ENCODE measurements at regions not wholly inside any gene's neighbourhood (a gene's known extent, or its start where the extent isn't known, plus 50 kb on each side); places are given as distances from the start of the nearest gene placed in this dataset.
A peak's percentile ranks its signal among the peaks of the same experiment; 100 is the strongest.

DNA sequence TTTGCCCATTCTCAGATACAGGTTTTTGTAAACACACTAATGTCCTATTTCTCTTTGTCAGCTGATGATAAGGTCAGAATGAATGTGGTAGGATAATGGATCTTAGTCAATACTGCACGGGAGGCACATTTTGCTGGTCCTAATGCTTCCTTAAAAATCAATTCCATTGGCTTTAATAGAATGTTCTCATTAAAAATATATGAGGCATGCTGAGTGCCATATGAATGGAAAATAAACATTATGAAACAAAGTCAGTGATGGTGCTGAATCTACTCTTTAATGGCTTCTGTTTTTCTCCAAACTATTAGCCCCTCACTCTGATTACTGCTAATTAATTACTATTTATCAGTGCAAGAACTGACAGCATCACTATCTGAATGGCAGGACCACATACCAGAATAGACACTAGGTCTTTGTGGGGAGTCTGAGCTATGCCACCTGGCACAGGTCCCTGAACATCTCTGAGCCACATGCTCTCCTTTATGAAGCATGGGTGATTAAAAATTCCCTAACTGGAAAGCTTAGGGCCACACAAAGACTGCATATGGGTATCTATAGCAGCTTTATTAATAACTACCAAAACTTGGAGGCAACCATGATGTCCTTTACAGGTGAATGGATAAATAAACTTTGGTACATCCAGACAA, 278.9 kb downstream of the MEX3B start:
- no peak for DNase-seq
- Mint-ChIP-seq H3K27ac (ENCODE audit: unreplicated experiment) (peak overlapping the region; percentile 74), H3K4me1 (ENCODE audit: low read depth, unreplicated experiment) (peaks cover 7% of the 10 kb centered on the region), H3K36me3 (ENCODE audit: unreplicated experiment) (peaks cover 14% of the 10 kb centered on the region), H3K27me3 (ENCODE audit: unreplicated experiment) (peaks cover 7% of the 10 kb centered on the region), H3K9me3 (ENCODE audit: unreplicated experiment) (peaks cover 7% of the 10 kb centered on the region), H3K4me3 (ENCODE audit: unreplicated experiment) (no peak overlapping the region)
- TF ChIP-seq, protein P1, sequence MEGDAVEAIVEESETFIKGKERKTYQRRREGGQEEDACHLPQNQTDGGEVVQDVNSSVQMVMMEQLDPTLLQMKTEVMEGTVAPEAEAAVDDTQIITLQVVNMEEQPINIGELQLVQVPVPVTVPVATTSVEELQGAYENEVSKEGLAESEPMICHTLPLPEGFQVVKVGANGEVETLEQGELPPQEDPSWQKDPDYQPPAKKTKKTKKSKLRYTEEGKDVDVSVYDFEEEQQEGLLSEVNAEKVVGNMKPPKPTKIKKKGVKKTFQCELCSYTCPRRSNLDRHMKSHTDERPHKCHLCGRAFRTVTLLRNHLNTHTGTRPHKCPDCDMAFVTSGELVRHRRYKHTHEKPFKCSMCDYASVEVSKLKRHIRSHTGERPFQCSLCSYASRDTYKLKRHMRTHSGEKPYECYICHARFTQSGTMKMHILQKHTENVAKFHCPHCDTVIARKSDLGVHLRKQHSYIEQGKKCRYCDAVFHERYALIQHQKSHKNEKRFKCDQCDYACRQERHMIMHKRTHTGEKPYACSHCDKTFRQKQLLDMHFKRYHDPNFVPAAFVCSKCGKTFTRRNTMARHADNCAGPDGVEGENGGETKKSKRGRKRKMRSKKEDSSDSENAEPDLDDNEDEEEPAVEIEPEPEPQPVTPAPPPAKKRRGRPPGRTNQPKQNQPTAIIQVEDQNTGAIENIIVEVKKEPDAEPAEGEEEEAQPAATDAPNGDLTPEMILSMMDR (IDR thresholded peaks at IDR 0.05; ENCODE audit: partially characterized antibody, unreplicated experiment), result no peak

DNA sequence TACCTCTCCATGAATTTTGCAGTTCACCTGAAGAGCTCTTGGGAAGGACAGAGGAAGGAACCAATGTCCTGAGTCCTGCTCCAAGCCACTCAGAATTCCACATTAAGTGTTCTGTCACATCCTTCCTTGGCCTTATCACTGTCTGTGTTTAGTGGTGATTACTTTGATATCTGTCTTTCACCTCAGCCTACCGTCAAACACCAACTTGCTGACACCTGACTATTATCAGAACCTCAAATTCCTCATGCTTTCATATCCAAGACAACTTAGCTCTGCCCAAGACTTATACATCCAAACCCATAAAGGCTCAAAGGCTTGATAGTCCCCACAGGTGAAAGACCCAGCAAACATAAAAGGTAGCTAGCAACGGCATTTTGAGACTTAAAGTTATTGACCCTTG, 280.0 kb downstream of the MEX3B start:
- Mint-ChIP-seq H3K4me3 (ENCODE audit: unreplicated experiment) (no peak overlapping the region), H3K27ac (ENCODE audit: unreplicated experiment) (peak overlapping the region; percentile 16), H3K36me3 (ENCODE audit: unreplicated experiment) (peaks cover 13% of the 10 kb centered on the region), H3K4me1 (ENCODE audit: low read depth, unreplicated experiment) (peaks cover 3% of the 10 kb centered on the region), H3K9me3 (ENCODE audit: unreplicated experiment) (peaks cover 4% of the 10 kb centered on the region), H3K27me3 (ENCODE audit: unreplicated experiment) (peaks cover 5% of the 10 kb centered on the region)
- TF ChIP-seq, protein P1 (IDR thresholded peaks at IDR 0.05; ENCODE audit: partially characterized antibody, unreplicated experiment), result no peak
- no peak for DNase-seq

DNA sequence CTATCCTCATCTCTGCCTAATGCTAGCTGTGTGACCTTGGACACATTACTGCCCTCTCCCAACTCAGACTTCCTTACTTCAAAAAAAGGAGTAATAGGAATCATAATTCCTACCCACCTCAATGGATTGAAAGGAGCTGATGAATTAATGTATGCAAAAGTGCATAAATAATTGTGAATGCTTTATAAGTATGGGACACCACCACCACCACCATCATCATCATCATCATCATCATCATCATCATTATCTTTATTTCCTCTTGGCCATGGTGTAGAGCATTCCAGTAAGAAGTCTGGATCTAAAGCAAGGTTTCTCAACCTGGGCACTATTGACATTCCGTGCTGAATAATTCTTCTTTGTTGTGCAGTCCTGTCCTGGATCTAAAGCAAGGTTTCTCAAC, 282.5 kb downstream of the MEX3B start:
- peaks cover 6% of the 10 kb centered on the region for H3K4me1 Mint-ChIP-seq (ENCODE audit: low read depth, unreplicated experiment)
- H3K9me3 Mint-ChIP-seq (ENCODE audit: unreplicated experiment), result peaks cover 10% of the 10 kb centered on the region
- no peak for DNase-seq
- TF ChIP-seq, protein P1 (IDR thresholded peaks at IDR 0.05; ENCODE audit: partially characterized antibody, unreplicated experiment), result no peak
- no peak overlapping the region for H3K4me3 Mint-ChIP-seq (ENCODE audit: unreplicated experiment)
- H3K27ac Mint-ChIP-seq (ENCODE audit: unreplicated experiment), result peak overlapping the region; percentile 10
- H3K36me3 Mint-ChIP-seq (ENCODE audit: unreplicated experiment), result no peaks in the 10 kb centered on the region
- peaks cover 5% of the 10 kb centered on the region for H3K27me3 Mint-ChIP-seq (ENCODE audit: unreplicated experiment)

DNA sequence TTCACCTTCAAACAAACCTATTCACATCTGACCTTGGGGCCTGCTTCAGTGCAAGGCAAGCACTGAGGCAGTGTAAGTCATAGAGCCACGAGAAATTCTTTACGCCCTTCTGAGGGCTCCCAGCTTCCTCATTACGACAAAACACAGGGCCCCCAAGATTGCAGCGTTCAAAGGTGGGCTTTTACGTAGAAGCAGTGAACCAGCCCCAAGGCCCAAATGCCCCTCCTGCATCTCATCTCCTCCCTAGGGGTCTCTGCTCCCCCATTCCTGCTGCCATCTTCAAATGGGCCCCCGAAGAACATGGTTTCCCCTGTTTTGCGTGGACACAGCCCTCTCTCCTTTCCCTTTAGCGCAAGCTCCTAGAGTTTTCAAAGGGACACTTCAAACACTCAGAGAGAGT, 285.1 kb downstream of the MEX3B start:
- Mint-ChIP-seq H3K4me3 (ENCODE audit: unreplicated experiment) (no peak overlapping the region), H3K4me1 (ENCODE audit: low read depth, unreplicated experiment) (peaks cover 4% of the 10 kb centered on the region), H3K27ac (ENCODE audit: unreplicated experiment) (no peak overlapping the region), H3K27me3 (ENCODE audit: unreplicated experiment) (peaks cover 4% of the 10 kb centered on the region), H3K9me3 (ENCODE audit: unreplicated experiment) (peaks cover 13% of the 10 kb centered on the region), H3K36me3 (ENCODE audit: unreplicated experiment) (no peaks in the 10 kb centered on the region)
- TF ChIP-seq, protein P1 (IDR thresholded peaks at IDR 0.05; ENCODE audit: partially characterized antibody, unreplicated experiment), result no peak
- no peak for DNase-seq

DNA sequence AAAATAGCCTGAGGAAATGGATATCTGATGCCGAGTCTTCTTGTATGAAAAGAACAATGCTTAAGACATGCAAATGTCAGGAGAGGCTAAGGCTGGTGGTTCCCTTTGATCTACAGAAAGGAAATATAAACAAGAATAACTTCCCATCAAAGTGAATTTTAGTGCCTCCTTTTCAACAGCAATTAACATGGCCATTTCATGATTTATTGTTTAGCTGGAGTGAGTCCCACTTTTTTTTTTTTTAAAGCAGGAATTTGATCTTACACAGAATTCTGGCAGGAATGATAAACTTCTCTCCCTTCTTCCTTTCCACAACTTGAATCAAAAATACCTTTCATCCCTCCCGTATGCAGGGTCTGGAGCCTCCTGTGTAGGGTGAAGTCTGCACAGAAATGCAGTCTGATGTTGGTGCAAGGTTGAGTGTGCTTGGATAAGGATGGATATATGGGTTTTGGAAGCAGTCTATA, 287.0 kb downstream of the MEX3B start:
- Mint-ChIP-seq H3K27ac (ENCODE audit: unreplicated experiment) (no peak overlapping the region), H3K4me3 (ENCODE audit: unreplicated experiment) (no peak overlapping the region), H3K4me1 (ENCODE audit: low read depth, unreplicated experiment) (peaks cover 12% of the 10 kb centered on the region), H3K9me3 (ENCODE audit: unreplicated experiment) (peaks cover 13% of the 10 kb centered on the region), H3K27me3 (ENCODE audit: unreplicated experiment) (peaks cover 9% of the 10 kb centered on the region), H3K36me3 (ENCODE audit: unreplicated experiment) (no peaks in the 10 kb centered on the region)
- no peak for DNase-seq
- TF ChIP-seq, protein P1 (IDR thresholded peaks at IDR 0.05; ENCODE audit: partially characterized antibody, unreplicated experiment), result no peak

Data from glutamatergic neuron (in vitro differentiated cells).